ENCODE measurements at regions not wholly inside any gene's neighbourhood (a gene's known extent, or its start where the extent isn't known, plus 50 kb on each side); places are given as distances from the start of the nearest gene placed in this dataset.
"Not testable (repeated sequence)": the region's sequence is repeated elsewhere in the genome, so short reads cannot be mapped to it uniquely, and the experiment has no call there.

DNA sequence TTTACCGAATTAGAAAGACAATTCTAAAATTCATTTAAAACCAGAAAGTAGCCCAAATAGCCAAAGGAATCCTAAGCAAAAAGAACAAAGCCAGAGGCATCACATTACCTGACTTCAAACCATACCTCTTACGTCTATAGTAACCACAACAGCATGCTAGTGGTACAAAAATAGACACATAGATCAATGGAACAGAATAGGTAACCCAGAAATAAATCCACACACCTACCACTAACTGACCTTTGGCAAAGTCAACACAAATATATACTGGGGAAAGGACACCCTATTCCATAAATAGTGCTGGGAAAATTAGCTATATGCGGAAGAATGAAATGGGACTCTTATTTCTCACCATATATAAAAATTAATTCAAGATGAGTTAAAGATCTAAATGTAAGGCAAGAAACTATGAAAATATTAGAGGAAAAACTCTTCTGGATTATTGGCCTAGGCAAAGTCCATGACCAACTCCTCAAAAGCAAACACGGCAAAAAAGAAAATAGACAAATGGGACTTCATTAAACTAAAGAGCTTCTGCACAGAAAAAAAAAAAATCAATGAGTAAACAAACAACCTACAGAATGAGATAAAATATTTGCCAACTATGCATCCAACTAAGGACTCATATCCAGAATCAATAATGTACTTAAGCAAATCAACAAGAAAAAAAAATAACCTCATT, 568.9 kb downstream of the SOX5 start:
- ATAC-seq = no peak
- Mint-ChIP-seq H3K27me3 (no peaks in the 10 kb centered on the region), H3K4me3 (no peak overlapping the region), H3K4me1 (no peaks in the 10 kb centered on the region), H3K27ac (no peak overlapping the region), H3K36me3 (ENCODE audit: low read depth) (no peaks in the 10 kb centered on the region)
- DNase-seq = no peak
- H3K9me3 ChIP-seq (ENCODE audit: control insufficient read depth, low read length, poor library complexity, severe bottlenecking) = no peaks in the 10 kb centered on the region

DNA sequence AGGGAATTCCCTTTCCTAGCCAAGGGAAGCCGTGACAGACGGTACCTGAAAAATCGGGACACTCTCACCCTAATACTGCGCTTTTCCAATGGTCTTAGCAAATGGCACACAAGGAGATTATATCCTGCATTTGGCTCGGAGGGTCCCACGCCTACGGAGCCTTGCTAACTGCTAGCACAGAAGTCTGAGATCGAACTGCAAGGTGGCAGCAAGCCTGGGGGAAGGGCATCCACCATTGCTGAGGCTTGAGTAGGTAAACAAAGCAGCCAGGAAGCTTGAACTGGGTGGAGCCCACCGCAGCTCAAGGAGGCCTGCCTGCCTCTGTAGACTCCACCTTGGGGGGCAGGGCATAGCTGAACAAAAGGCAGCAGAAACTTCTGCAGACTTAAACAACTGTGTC, 560.6 kb downstream of the SOX5 start:
- not testable (repeated sequence) for H3K36me3 Mint-ChIP-seq (ENCODE audit: low read depth); ATAC-seq; H3K4me3 Mint-ChIP-seq; H3K9me3 ChIP-seq (ENCODE audit: control insufficient read depth, low read length, poor library complexity, severe bottlenecking); H3K27ac Mint-ChIP-seq; H3K4me1 Mint-ChIP-seq; H3K27me3 Mint-ChIP-seq; DNase-seq

DNA sequence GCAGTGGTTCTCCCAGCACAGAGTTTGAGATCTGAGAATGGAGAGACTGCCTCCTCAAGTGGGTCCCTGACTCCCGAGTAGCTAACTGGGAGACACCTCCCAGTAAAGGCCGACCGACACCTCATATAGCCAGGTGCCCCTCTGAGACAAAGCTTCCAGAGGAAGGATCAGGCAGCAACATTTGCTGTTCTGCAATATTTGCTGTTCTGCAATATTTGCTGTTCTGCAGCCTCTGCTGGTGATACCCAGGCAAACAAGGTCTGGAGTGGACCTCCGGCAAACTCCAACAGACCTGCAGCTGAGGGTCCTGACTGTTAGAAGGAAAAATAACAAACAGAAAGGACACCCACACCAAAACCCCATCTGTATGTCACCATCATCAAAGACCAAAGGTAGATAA, 560.2 kb downstream of the SOX5 start:
- not testable (repeated sequence) for H3K36me3 Mint-ChIP-seq (ENCODE audit: low read depth); H3K4me1 Mint-ChIP-seq; H3K4me3 Mint-ChIP-seq; ATAC-seq; H3K27me3 Mint-ChIP-seq; DNase-seq; H3K9me3 ChIP-seq (ENCODE audit: control insufficient read depth, low read length, poor library complexity, severe bottlenecking); H3K27ac Mint-ChIP-seq

DNA sequence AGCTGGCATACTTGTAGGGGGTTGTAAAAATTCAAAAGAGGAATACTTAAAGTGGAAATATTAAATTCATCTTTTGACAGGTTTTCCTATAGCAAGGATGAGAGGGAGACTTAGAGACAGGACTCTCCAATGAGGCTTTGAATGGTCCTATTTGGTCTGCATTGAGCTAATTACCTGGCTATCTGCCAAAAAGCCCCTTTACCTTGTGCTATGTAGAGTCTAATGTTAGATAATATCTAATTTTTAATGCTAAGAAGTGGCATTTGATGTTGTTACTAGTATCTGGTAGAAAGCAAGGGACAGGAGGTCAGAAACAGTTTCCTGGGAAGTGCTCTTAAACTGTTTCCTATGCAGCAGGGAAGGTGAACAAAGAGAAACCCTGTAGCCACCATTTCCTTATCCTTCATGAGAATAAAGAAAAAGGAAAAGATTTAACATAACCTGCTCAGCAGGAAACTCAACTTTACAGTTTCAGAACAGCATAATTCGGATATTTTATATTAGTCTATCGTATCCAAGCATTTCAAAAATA, 550.0 kb downstream of the SOX5 start:
- DNase-seq = no peak
- Mint-ChIP-seq H3K27ac (no peak overlapping the region), H3K4me3 (no peak overlapping the region), H3K27me3 (no peaks in the 10 kb centered on the region), H3K4me1 (no peaks in the 10 kb centered on the region), H3K36me3 (ENCODE audit: low read depth) (no peaks in the 10 kb centered on the region)
- H3K9me3 ChIP-seq (ENCODE audit: control insufficient read depth, low read length, poor library complexity, severe bottlenecking) = no peaks in the 10 kb centered on the region
- no peak for ATAC-seq

DNA sequence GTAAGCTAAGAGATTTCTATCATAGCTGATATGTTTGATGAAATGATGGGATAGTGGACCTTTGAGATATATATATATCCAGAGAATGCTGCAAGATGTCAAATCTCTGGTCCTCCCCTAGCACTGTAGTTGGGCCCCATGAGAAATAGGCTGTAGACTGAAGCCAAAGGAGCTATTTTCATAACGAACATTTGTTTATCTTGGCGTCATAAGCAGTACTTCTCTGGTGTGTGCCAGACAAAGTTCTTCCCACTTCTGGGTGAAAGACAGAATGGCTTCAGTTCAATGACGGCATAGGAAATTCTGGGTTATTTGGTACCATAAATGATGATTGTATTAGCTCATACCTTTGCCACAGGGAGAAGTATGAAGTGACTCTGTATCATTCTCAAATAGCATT, 534.3 kb downstream of the SOX5 start:
- Mint-ChIP-seq H3K4me3 (no peak overlapping the region), H3K36me3 (ENCODE audit: low read depth) (no peaks in the 10 kb centered on the region), H3K4me1 (no peaks in the 10 kb centered on the region), H3K27me3 (no peaks in the 10 kb centered on the region), H3K27ac (no peak overlapping the region)
- no peaks in the 10 kb centered on the region for H3K9me3 ChIP-seq (ENCODE audit: control insufficient read depth, low read length, poor library complexity, severe bottlenecking)
- DNase-seq (no peak), ATAC-seq (no peak)

DNA sequence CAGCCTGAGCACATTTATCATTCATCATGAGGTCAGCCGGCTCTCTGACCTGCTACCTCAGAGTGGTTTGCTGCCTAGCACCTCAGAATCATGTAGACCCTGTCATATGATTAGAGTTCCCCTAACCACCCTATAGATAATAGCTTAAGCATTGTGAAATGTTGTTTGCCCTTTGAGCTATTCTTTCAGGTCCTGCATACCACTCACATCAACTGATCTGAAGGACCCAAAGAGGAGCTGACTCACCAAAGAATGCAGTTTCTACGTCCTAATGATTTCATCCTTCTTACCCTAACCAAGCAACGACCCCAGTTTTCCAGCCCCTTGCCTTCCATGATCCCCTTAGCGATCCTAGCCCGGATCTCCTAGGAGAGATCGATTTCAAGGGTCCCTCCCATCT, 527.9 kb downstream of the SOX5 start:
- Mint-ChIP-seq H3K4me3 (no peak overlapping the region), H3K4me1 (no peaks in the 10 kb centered on the region), H3K27me3 (no peaks in the 10 kb centered on the region), H3K36me3 (ENCODE audit: low read depth) (no peaks in the 10 kb centered on the region), H3K27ac (no peak overlapping the region)
- ATAC-seq (no peak), DNase-seq (no peak)
- no peaks in the 10 kb centered on the region for H3K9me3 ChIP-seq (ENCODE audit: control insufficient read depth, low read length, poor library complexity, severe bottlenecking)

DNA sequence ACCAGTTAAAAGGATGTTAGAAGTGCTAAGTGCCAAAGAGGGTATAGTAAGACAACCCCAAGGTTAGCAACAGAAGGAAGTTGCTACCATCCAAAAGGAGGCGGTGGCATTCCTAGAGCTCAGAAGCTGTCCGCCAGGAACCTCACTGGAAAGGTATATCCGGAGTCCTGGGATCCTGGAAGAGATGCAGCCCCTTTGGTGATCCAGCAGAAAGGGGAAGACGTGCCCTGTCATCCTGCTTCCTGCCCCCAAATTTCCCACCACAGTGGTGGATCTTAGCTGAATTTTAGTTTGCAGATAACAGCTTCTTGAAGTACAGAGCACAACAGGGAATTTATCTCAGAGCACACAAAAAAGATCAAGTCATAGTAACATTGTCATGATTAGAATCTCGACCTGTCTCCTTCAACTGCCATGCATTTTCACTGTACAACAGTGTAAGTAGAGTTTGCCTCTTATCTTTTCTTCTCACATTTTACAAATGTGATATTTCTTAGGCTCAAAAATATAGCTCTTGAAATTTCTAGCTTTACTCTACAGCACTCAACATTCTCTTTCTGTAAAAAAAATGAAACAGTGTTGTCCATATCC, 526.3 kb downstream of the SOX5 start:
- DNase-seq (no peak), ATAC-seq (no peak)
- Mint-ChIP-seq H3K36me3 (ENCODE audit: low read depth) (no peaks in the 10 kb centered on the region), H3K27me3 (no peaks in the 10 kb centered on the region), H3K4me1 (no peaks in the 10 kb centered on the region), H3K27ac (no peak overlapping the region), H3K4me3 (no peak overlapping the region)
- no peaks in the 10 kb centered on the region for H3K9me3 ChIP-seq (ENCODE audit: control insufficient read depth, low read length, poor library complexity, severe bottlenecking)

DNA sequence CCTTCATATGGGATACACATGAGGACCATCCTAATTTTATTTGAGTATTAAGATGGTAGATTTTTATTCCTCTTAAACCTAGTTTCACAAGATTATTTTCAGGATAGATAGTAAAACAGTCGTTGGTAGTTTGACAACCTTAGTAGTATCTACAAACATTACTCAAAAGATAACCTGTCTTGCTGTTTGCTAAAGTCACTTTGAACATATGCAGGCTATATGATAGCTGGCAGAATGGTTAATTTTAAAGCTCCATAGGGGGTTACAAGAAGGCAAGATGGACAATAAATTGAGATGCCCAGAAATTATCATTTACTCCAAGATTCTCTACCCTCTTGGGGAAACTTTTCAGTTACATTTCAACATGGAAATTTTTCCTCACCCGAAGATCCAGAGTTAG, 525.7 kb downstream of the SOX5 start:
- no peaks in the 10 kb centered on the region for H3K4me1 Mint-ChIP-seq
- H3K9me3 ChIP-seq (ENCODE audit: control insufficient read depth, low read length, poor library complexity, severe bottlenecking) = no peaks in the 10 kb centered on the region
- H3K27me3 Mint-ChIP-seq = no peaks in the 10 kb centered on the region
- no peaks in the 10 kb centered on the region for H3K36me3 Mint-ChIP-seq (ENCODE audit: low read depth)
- H3K27ac Mint-ChIP-seq = no peak overlapping the region
- no peak overlapping the region for H3K4me3 Mint-ChIP-seq
- DNase-seq (no peak), ATAC-seq (no peak)

DNA sequence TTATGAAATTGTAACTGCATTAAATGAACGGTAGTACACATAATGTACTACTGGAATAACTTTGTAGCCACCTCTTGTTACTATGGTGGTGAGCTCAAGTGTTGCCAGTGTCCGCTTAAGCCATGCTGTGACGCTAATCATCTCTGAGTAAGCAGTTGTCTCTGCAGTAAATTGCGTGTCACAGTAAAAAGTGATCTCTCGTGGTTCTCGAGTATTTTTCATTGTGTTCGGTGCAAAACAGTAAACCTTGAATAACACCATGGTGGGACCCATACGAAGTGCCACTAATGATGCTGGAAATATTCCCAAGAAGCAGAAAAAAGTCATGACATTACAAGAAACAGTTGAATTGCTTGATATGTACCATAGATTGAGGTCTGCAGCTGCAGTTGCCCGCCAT, 524.8 kb downstream of the SOX5 start:
- H3K27ac Mint-ChIP-seq = no peak overlapping the region
- H3K27me3 Mint-ChIP-seq = no peaks in the 10 kb centered on the region
- no peak overlapping the region for H3K4me3 Mint-ChIP-seq
- no peaks in the 10 kb centered on the region for H3K4me1 Mint-ChIP-seq
- ATAC-seq (no peak), DNase-seq (no peak)
- H3K9me3 ChIP-seq (ENCODE audit: control insufficient read depth, low read length, poor library complexity, severe bottlenecking) = no peaks in the 10 kb centered on the region
- H3K36me3 Mint-ChIP-seq (ENCODE audit: low read depth) = no peaks in the 10 kb centered on the region

DNA sequence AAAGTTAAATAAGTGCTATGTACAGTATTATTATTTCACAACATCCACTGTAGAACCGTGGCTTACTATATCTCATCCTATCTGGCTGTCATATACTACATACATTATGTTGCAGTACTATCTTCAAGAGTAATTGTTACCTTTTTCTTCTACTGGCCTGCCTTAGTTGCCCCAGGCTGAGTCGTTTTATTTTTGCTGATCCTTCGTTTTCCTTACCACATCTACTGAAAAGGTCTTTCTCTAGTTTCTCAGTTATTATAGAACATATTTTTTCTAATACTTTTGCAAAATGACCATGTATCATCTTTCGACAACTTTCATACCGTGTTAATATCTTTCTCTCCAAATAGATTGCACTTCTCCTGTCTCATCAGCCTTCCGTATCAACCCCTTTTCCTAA, 523.1 kb downstream of the SOX5 start:
- H3K4me3 Mint-ChIP-seq = no peak overlapping the region
- no peaks in the 10 kb centered on the region for H3K4me1 Mint-ChIP-seq
- DNase-seq (no peak), ATAC-seq (no peak)
- H3K27me3 Mint-ChIP-seq = no peaks in the 10 kb centered on the region
- no peaks in the 10 kb centered on the region for H3K36me3 Mint-ChIP-seq (ENCODE audit: low read depth)
- no peak overlapping the region for H3K27ac Mint-ChIP-seq
- H3K9me3 ChIP-seq (ENCODE audit: control insufficient read depth, low read length, poor library complexity, severe bottlenecking) = peaks cover 3% of the 10 kb centered on the region

DNA sequence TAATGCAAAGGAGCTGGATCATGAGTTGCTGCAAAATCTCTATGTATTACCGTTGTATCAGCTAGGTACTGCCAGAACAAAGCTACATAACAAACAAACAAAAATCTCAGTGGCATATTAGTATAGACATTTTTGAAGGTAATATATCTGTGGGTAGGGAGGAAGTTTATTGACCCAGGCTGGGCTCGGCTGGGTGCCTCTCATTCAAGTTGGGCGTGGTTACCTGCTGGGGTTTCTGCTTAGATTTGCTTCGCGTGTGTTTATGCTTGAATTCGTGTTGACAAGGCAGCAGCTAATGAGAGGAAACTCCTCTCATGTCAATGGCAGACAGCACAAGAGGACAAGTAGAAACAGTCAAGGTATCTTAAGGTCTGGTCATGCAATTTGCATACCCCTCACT, 520.7 kb downstream of the SOX5 start:
- peaks cover 3% of the 10 kb centered on the region for H3K9me3 ChIP-seq (ENCODE audit: control insufficient read depth, low read length, poor library complexity, severe bottlenecking)
- DNase-seq = no peak
- no peaks in the 10 kb centered on the region for H3K27me3 Mint-ChIP-seq
- no peaks in the 10 kb centered on the region for H3K36me3 Mint-ChIP-seq (ENCODE audit: low read depth)
- H3K4me1 Mint-ChIP-seq = no peaks in the 10 kb centered on the region
- ATAC-seq = no peak
- H3K27ac Mint-ChIP-seq = no peak overlapping the region
- H3K4me3 Mint-ChIP-seq = no peak overlapping the region

DNA sequence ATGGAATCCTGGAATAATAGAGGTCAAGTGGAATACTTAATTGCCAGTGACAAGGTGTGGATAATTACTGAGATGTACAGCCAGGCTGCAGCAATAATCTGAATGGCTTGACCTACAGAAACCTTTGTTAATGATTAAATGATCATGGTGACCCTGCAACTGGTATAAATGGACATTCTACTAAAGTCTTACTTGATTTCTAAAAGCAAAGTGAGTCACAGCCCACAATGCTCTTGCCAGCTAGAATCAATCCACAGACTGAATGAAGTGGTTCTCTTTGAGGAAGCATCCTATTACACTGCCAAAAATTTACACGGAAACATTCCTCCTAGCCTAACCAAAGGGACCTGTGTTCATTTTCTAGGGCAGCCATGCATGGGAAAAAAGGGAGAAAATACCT, 518.5 kb downstream of the SOX5 start:
- H3K27ac Mint-ChIP-seq = no peak overlapping the region
- no peaks in the 10 kb centered on the region for H3K36me3 Mint-ChIP-seq (ENCODE audit: low read depth)
- DNase-seq (no peak), ATAC-seq (no peak)
- no peak overlapping the region for H3K4me3 Mint-ChIP-seq
- H3K9me3 ChIP-seq (ENCODE audit: control insufficient read depth, low read length, poor library complexity, severe bottlenecking) = peaks cover 3% of the 10 kb centered on the region
- H3K27me3 Mint-ChIP-seq = no peaks in the 10 kb centered on the region
- H3K4me1 Mint-ChIP-seq = no peaks in the 10 kb centered on the region

DNA sequence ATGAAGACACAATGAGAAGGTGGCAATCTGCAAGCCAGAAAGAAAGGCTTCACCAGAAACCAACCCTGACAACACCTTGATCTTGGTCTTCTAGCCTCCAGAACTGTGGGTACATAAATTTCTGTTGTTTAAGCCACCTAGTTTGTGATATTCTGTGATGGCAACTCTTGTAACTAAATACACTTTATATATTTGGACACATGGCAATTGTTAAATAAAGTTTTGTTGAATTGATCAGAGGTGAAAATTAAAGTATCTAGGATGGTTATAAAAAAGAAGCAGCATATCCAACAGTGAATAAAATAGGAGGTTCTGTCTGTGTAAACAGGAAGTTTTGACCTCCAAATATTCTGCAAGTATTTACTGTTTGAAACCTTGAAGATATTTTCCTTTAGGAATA, 516.3 kb downstream of the SOX5 start:
- Mint-ChIP-seq H3K27me3 (no peaks in the 10 kb centered on the region), H3K4me3 (no peak overlapping the region), H3K36me3 (ENCODE audit: low read depth) (no peaks in the 10 kb centered on the region), H3K27ac (no peak overlapping the region), H3K4me1 (no peaks in the 10 kb centered on the region)
- H3K9me3 ChIP-seq (ENCODE audit: control insufficient read depth, low read length, poor library complexity, severe bottlenecking) = peaks cover 3% of the 10 kb centered on the region
- DNase-seq (no peak), ATAC-seq (no peak)

DNA sequence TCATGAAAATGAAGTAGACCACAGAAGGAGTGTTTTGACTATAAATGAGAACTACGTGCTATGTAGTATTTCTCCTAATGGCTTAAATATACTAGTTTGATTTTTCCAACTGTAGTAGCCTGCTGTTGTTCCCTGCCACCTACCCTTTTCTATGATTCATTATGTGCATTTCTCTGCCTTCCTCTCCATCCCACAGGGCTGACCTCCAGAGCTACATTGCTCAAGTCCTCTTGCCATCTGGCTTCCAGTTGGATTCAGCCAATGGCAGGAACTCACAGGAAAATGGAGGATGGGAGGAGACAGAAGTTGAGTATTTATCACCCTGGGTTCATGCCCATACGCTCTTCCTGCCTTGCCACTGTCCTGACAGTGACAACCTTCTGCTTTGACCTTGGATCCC, 515.3 kb downstream of the SOX5 start:
- Mint-ChIP-seq H3K36me3 (ENCODE audit: low read depth) (no peaks in the 10 kb centered on the region), H3K4me1 (no peaks in the 10 kb centered on the region), H3K4me3 (no peak overlapping the region), H3K27me3 (no peaks in the 10 kb centered on the region), H3K27ac (no peak overlapping the region)
- ATAC-seq (no peak), DNase-seq (no peak)
- H3K9me3 ChIP-seq (ENCODE audit: control insufficient read depth, low read length, poor library complexity, severe bottlenecking) = peaks cover 3% of the 10 kb centered on the region
